ENCODE measurements at regions not wholly inside any gene's neighbourhood (a gene's known extent, or its start where the extent isn't known, plus 50 kb on each side); places are given as distances from the start of the nearest gene placed in this dataset.

- DNase-seq (ENCODE audit: low read depth in 4 of 6, low spot score in 6 of 6) = no peak
- H3K4me3 ChIP-seq (ENCODE audit: low read depth, low read length) = no peak overlapping the region
- H3K36me3 ChIP-seq (ENCODE audit: control insufficient read depth, insufficient read depth, low read length) = no peaks in the 10 kb centered on the region
- no peaks in the 10 kb centered on the region for H3K9me3 ChIP-seq (ENCODE audit: control insufficient read depth, insufficient read depth, low read length)
- no peaks in the 10 kb centered on the region for H3K27me3 ChIP-seq (ENCODE audit: control insufficient read depth, insufficient read depth, low read length)
- H3K4me1 ChIP-seq (ENCODE audit: control insufficient read depth, insufficient read depth, low read length) = no peaks in the 10 kb centered on the region
- no peak overlapping the region for H3K27ac ChIP-seq (ENCODE audit: low read depth, low read length)
- 97% methylated on average over 3 of the region's 3 CpGs for WGBS (ENCODE audit: insufficient coverage)
These were observed 131.4 kb upstream of the AGR3 start for GRCh38 chr7:17013204-17013603.

DNA sequence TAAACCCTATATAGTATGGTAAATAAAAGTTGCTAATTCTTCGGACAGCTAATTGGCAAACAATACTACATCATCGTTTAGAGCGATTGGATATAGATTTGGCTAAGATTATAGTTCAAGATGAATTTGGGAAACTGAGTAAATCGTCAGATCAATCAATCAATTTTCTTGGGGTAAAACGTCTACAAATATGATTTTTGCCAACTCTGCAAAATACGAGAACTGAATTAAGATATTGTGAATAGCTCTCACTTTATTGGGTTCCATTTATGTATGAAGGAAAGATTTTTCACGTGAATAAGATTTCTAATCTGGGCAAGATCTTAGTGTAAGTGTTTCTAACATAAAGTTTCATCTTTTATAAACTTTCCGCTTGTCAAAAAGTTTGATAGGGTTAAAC is 132.9 kb upstream of the AGR3 start:
- Histone ChIP-seq H3K4me1 (ENCODE audit: control insufficient read depth, insufficient read depth, low read length) (no peaks in the 10 kb centered on the region), H3K9me3 (ENCODE audit: control insufficient read depth, insufficient read depth, low read length) (no peaks in the 10 kb centered on the region), H3K4me3 (ENCODE audit: low read depth, low read length) (no peak overlapping the region), H3K27ac (ENCODE audit: low read depth, low read length) (no peak overlapping the region), H3K36me3 (ENCODE audit: control insufficient read depth, insufficient read depth, low read length) (no peaks in the 10 kb centered on the region), H3K27me3 (ENCODE audit: control insufficient read depth, insufficient read depth, low read length) (no peaks in the 10 kb centered on the region)
- no peak for DNase-seq (ENCODE audit: low read depth in 4 of 6, low spot score in 6 of 6)
- WGBS (ENCODE audit: insufficient coverage) = 100% methylated on average over 1 of the region's 8 CpGs

DNA sequence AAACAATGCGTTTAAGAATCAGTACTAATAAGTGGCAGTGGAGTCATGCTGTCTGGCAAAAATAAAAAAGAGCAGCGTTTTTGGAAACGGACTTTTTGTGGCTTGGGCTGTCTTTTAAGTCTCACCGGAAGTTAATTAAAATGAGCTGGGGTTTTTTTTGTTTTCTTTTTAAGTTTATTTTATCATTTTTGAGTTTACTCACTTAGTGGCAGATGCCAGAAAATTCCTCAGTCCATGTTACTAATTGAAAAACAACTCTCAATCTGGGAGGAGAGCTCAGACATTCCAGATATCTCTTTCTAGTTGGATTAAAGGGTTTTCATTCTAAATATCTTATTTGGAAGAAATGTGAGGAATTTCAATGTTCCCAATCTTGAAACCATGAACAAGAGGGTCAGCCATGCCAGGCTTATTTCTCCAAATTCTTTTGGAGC is 133.8 kb upstream of the AGR3 start:
- Histone ChIP-seq H3K27me3 (ENCODE audit: control insufficient read depth, insufficient read depth, low read length) (no peaks in the 10 kb centered on the region), H3K4me1 (ENCODE audit: control insufficient read depth, insufficient read depth, low read length) (no peaks in the 10 kb centered on the region), H3K9me3 (ENCODE audit: control insufficient read depth, insufficient read depth, low read length) (no peaks in the 10 kb centered on the region), H3K27ac (ENCODE audit: low read depth, low read length) (no peak overlapping the region), H3K4me3 (ENCODE audit: low read depth, low read length) (no peak overlapping the region), H3K36me3 (ENCODE audit: control insufficient read depth, insufficient read depth, low read length) (no peaks in the 10 kb centered on the region)
- no peak for DNase-seq (ENCODE audit: low read depth in 4 of 6, low spot score in 6 of 6)
- 20% methylated on average over 1 of the region's 4 CpGs for whole genome bisulfite sequencing (ENCODE audit: insufficient coverage)

DNA sequence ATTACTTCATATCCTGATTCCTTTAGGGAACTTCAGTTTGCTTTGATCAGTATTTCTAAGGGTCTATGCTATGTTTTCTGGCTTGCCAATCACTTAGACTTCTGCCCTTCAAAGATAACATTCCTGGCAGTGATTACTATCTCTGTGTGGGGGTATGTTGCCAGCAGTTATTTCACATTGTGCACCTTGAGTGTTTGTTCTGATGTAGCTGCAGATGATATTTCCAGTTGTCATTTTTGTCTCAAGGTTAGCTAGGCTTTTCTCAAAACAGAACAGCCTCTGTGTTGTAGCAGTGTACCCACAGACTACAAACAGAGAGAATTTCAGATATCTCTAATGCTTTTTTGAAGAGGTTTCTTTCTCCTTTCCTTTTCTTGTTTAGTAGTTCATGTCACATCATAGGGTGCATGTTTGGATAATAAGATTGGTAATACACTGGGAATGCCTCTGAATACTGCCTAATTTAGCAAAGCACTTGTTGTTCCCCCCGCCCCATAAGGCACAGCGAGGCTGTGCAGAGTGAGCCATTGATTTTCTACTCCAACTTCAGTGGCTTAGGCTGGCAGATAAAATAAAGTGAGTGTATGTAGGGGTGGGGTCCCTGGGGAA is 134.7 kb upstream of the AGR3 start:
- no peak overlapping the region for H3K27ac ChIP-seq (ENCODE audit: low read depth, low read length)
- no peak for DNase-seq (ENCODE audit: low read depth in 4 of 6, low spot score in 6 of 6)
- H3K36me3 ChIP-seq (ENCODE audit: control insufficient read depth, insufficient read depth, low read length) = no peaks in the 10 kb centered on the region
- H3K27me3 ChIP-seq (ENCODE audit: control insufficient read depth, insufficient read depth, low read length) = no peaks in the 10 kb centered on the region
- H3K4me3 ChIP-seq (ENCODE audit: low read depth, low read length) = no peak overlapping the region
- no peaks in the 10 kb centered on the region for H3K4me1 ChIP-seq (ENCODE audit: control insufficient read depth, insufficient read depth, low read length)
- WGBS (ENCODE audit: insufficient coverage) = no CpG with 5 or more reads among the region's 2 CpGs
- no peaks in the 10 kb centered on the region for H3K9me3 ChIP-seq (ENCODE audit: control insufficient read depth, insufficient read depth, low read length)

DNA sequence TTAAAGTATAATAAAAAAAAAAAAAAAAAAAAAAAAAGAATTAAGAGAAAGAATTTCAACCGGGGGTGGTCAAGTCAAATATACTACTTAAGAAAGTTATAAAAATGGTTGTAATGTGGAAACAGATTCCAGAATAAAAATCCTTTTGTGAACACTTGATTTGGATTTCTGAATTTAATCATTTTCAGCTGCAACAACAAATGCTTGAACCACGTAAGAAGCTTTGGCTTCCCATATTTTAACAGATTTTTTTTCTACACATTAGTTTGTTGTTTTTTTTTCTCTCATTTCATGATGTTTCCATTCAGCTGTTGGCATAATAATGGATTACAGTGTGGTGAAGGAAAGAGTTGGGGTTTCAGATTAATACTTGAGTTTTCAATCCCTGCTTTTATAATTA is 137.3 kb upstream of the AGR3 start:
- no peaks in the 10 kb centered on the region for H3K9me3 ChIP-seq (ENCODE audit: control insufficient read depth, insufficient read depth, low read length)
- no peaks in the 10 kb centered on the region for H3K27me3 ChIP-seq (ENCODE audit: control insufficient read depth, insufficient read depth, low read length)
- WGBS (ENCODE audit: insufficient coverage) = no CpG with 5 or more reads among the region's 2 CpGs
- no peak overlapping the region for H3K4me3 ChIP-seq (ENCODE audit: low read depth, low read length)
- no peaks in the 10 kb centered on the region for H3K36me3 ChIP-seq (ENCODE audit: control insufficient read depth, insufficient read depth, low read length)
- H3K4me1 ChIP-seq (ENCODE audit: control insufficient read depth, insufficient read depth, low read length) = no peaks in the 10 kb centered on the region
- DNase-seq (ENCODE audit: low read depth in 4 of 6, low spot score in 6 of 6) = no peak
- H3K27ac ChIP-seq (ENCODE audit: low read depth, low read length) = no peak overlapping the region

DNA sequence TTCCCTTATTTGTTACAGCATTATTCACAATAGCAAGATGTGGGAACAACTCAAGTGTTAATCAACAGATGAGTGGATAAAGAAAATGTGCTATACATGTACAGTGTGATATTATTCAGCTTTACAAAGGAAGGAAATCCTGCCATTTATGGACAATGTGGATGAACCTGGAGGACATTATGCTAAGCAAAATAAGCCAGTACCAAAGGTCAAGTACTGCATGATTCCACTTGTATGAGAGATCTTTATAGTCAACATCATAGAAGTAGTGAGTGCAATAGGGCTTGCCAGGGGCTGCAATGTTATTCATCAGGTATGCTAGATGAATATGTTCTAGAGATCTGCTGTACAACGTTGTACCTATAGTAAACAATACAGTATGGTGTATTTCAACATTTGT is 138.5 kb upstream of the AGR3 start:
- Histone ChIP-seq H3K9me3 (ENCODE audit: control insufficient read depth, insufficient read depth, low read length) (no peaks in the 10 kb centered on the region), H3K36me3 (ENCODE audit: control insufficient read depth, insufficient read depth, low read length) (no peaks in the 10 kb centered on the region), H3K27ac (ENCODE audit: low read depth, low read length) (no peak overlapping the region), H3K4me3 (ENCODE audit: low read depth, low read length) (no peak overlapping the region), H3K4me1 (ENCODE audit: control insufficient read depth, insufficient read depth, low read length) (no peaks in the 10 kb centered on the region), H3K27me3 (ENCODE audit: control insufficient read depth, insufficient read depth, low read length) (no peaks in the 10 kb centered on the region)
- DNase-seq (ENCODE audit: low read depth in 4 of 6, low spot score in 6 of 6) = no peak
- WGBS (ENCODE audit: insufficient coverage) = no CpG with 5 or more reads among the region's 1 CpG

GRCh38 chr7:17021205-17021604 is 139.4 kb upstream of the AGR3 start:
- no peaks in the 10 kb centered on the region for H3K36me3 ChIP-seq (ENCODE audit: control insufficient read depth, insufficient read depth, low read length)
- no peaks in the 10 kb centered on the region for H3K4me1 ChIP-seq (ENCODE audit: control insufficient read depth, insufficient read depth, low read length)
- no peak for DNase-seq (ENCODE audit: low read depth in 4 of 6, low spot score in 6 of 6)
- H3K4me3 ChIP-seq (ENCODE audit: low read depth, low read length) = no peak overlapping the region
- WGBS (ENCODE audit: insufficient coverage) = no CpG with 5 or more reads among the region's 3 CpGs
- H3K27ac ChIP-seq (ENCODE audit: low read depth, low read length) = no peak overlapping the region
- no peaks in the 10 kb centered on the region for H3K9me3 ChIP-seq (ENCODE audit: control insufficient read depth, insufficient read depth, low read length)
- no peaks in the 10 kb centered on the region for H3K27me3 ChIP-seq (ENCODE audit: control insufficient read depth, insufficient read depth, low read length)

- Histone ChIP-seq H3K4me3 (ENCODE audit: low read depth, low read length) (no peak overlapping the region), H3K27me3 (ENCODE audit: control insufficient read depth, insufficient read depth, low read length) (no peaks in the 10 kb centered on the region), H3K36me3 (ENCODE audit: control insufficient read depth, insufficient read depth, low read length) (no peaks in the 10 kb centered on the region), H3K9me3 (ENCODE audit: control insufficient read depth, insufficient read depth, low read length) (no peaks in the 10 kb centered on the region), H3K27ac (ENCODE audit: low read depth, low read length) (no peak overlapping the region), H3K4me1 (ENCODE audit: control insufficient read depth, insufficient read depth, low read length) (no peaks in the 10 kb centered on the region)
- no peak for DNase-seq (ENCODE audit: low read depth in 4 of 6, low spot score in 6 of 6)
- WGBS (ENCODE audit: insufficient coverage) = no CpG with 5 or more reads among the region's 3 CpGs
These were observed 141.1 kb upstream of the AGR3 start for GRCh38 chr7:17022920-17023319.

GRCh38 chr7:17026269-17026668 is 144.5 kb upstream of the AGR3 start:
- Histone ChIP-seq H3K4me3 (ENCODE audit: low read depth, low read length) (no peak overlapping the region), H3K27ac (ENCODE audit: low read depth, low read length) (no peak overlapping the region), H3K36me3 (ENCODE audit: control insufficient read depth, insufficient read depth, low read length) (no peaks in the 10 kb centered on the region), H3K4me1 (ENCODE audit: control insufficient read depth, insufficient read depth, low read length) (no peaks in the 10 kb centered on the region), H3K27me3 (ENCODE audit: control insufficient read depth, insufficient read depth, low read length) (no peaks in the 10 kb centered on the region), H3K9me3 (ENCODE audit: control insufficient read depth, insufficient read depth, low read length) (no peaks in the 10 kb centered on the region)
- no peak for DNase-seq (ENCODE audit: low read depth in 4 of 6, low spot score in 6 of 6)
- no CpG with 5 or more reads among the region's 3 CpGs for WGBS (ENCODE audit: insufficient coverage)

- Histone ChIP-seq H3K27ac (ENCODE audit: low read depth, low read length) (no peak overlapping the region), H3K27me3 (ENCODE audit: control insufficient read depth, insufficient read depth, low read length) (no peaks in the 10 kb centered on the region), H3K9me3 (ENCODE audit: control insufficient read depth, insufficient read depth, low read length) (no peaks in the 10 kb centered on the region), H3K4me3 (ENCODE audit: low read depth, low read length) (no peak overlapping the region), H3K4me1 (ENCODE audit: control insufficient read depth, insufficient read depth, low read length) (no peaks in the 10 kb centered on the region), H3K36me3 (ENCODE audit: control insufficient read depth, insufficient read depth, low read length) (no peaks in the 10 kb centered on the region)
- WGBS (ENCODE audit: insufficient coverage) = 88% methylated on average over 2 of the region's 4 CpGs
- DNase-seq (ENCODE audit: low read depth in 4 of 6, low spot score in 6 of 6) = peak in 1 of 6 donors; percentile 66
These were observed 145.5 kb upstream of the AGR3 start for GRCh38 chr7:17027143-17027788.

Data from spinal cord (tissue), 9 donors.